Activated CD4-positive, alpha-beta T cell treated with anti-CD3 and anti-CD28 coated beads for 4 hours (primary cell): ENCODE measurements at regions not wholly inside any gene's neighbourhood (a gene's known extent, or its start where the extent isn't known, plus 50 kb on each side); places are given as distances from the start of the nearest gene placed in this dataset.
"Not testable (repeated sequence)": the region's sequence is repeated elsewhere in the genome, so short reads cannot be mapped to it uniquely, and the experiment has no call there.

Source experiments
- DNase-seq, 2 donors: peaks; one replicate each; pipeline ENCODE4 v3.0.0-alpha.2; 2020

DNA sequence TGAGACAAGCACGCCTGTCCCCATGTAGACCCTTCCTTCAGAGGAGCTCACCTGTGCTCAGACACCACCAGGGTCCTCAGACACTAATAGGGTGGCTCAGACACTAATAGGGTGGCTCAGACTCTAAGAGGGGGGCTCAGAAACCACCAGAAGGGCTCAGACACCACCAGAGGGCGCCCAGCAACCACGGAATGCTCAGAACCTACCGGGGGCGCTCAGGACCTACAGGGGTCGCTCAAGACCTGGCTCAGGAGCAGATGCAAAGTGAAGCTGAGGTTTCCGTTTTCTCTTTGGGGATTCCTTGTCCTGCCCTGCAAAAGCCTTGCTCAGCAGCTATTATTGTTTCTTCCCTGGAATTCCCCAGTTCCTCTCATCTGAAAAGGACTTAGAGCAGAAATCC, 172.1 kb downstream of the POTEB start:
- DNase-seq = not testable (repeated sequence)

DNA sequence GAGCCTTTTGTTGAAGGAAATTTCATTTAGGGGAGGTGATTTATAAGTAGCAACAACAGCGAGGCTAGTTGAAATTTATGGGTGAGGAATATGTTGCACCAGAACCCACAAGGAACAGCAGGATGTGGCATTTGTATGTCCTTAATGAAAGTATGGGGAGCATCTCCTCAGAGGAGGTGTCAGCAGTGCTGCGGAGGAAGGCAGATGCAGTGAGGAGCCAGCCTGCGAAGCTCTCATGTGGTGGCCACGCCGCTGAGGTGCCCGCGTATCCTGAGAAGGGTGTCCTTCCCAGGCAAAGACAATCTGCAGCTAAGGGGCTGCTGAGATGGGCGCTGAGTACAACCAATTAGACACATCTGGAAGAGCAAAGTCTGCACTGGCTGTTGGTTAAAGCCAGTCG, 178.9 kb downstream of the POTEB start:
- not testable (repeated sequence) for DNase-seq

DNA sequence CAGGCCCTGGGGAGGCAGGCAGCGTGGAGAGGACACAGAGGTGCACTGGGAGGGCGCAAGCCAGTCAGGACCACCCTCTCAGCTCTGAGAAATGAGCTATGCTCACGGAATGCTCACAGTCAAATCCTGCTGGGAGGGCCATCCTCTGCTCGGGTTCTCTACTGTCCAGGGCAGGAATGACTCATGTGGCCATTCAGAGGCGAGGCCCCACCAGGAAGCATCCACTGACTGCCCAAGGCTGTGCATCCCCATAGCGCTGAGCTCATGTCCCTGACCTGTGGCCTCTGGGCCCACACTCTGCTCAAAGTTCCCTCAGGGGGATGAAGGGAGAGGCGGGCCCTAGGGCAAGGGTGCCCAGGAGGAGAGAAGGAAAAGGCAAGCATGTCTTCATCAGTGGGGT, 182.4 kb downstream of the POTEB start:
- not testable (repeated sequence) for DNase-seq

DNA sequence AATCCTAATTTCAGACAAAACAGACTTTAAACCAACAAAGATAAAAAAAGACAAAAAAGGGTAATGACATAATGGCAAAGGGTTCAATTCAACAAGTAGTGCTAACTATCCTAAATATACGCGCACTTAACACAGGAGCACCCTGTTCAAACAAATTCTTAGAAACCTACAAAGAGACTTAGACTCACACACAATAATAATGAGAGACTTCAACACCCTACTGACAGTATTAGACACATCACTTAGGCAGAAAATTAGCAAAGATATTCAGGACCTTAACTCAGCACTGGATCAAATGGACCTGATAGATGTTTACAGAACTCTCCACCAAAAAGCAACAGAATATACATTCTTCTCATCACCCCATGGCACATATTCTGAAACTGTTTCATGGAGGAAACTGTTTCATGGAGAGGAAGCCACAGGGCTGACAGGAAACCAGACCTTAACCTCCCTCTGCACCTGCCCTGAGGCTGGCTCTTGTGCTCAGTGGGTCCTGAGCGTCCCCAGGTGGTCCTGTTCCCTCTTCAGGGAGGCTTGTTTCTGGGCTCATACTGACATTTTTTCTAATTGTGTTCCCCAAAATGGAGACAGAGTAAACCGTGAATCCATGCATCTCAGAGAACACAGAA, 184.9 kb downstream of the POTEB start:
- not testable (repeated sequence) for DNase-seq

DNA sequence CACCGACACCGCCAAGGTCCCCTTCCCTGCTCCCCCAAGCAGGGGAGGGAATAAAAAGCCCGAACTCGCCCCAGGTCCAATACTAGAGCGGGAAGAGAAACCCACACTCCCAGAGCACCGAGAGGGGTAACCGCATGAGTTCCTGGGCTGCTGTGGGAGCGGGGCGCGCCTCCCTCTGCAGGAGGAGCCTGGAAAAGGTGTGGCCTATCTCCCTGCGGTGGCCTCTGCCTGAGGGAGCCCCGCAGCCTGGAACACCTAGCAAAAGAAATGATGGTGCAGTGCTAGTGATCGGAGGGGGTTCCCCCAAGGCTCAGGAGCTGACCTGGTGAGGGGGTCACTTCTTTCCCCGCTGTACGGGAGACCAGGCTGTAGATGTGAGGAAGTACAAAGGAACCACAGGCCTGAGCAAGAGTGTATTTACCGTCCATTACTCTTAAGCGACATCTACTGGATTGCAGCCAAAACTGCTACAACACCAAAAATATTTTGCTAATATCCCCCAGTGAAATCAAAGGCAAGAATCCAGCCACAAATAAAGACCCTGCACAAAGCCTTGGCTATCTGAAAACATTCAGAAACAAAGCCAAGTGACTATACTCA, 216.6 kb upstream of the POTEB3 start:
- DNase-seq = not testable (repeated sequence)

DNA sequence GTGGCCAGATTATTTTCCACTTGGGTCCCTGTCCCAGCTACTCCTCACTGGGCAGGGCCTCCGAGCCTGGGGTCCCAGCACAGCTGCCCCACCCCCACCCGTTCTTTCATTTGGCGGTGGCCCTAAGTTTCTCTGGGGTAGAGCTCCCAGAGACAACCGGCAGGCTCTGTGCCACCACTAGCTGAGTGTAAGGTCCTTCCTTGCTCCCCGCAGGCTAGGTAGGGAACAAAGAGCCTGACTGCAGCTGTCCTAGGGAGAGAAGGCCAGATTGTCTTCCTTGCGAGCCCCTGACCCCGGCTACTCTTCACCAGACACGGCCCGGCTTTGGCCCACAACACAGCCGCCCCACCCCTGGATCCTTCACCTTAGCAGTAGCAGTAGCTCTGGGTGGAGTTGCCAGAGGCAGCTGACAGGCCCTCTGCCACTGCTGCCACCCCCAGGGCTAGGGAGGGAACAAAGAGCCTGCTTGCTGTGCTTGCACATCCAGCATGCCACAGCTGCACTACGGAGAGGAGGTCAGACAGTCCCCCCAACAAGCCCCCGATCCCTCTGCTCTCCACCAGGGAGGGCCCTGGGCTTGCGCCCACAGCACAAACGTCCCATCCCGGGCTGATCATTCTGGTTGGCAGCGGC, 215.9 kb upstream of the POTEB3 start:
- DNase-seq = not testable (repeated sequence)

DNA sequence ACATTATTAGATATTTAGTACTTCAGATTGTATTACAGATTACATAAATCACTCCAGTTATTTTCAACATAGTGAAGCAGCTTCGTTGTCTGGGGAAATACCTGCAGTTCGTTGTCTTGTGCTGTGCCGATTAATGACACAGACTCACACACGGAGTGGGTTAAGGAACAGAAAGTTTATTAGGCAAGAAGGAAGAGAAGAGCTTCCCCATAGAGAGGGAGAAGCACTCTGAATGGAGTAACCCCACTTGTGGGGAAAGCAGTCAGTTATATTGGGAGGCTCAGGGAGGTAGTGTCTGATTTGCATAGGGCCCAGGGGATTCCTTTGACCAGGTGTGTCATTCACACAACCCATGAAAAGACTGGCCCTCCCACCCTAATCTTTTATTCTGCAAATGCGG, 213.4 kb upstream of the POTEB3 start:
- DNase-seq = not testable (repeated sequence)

DNA sequence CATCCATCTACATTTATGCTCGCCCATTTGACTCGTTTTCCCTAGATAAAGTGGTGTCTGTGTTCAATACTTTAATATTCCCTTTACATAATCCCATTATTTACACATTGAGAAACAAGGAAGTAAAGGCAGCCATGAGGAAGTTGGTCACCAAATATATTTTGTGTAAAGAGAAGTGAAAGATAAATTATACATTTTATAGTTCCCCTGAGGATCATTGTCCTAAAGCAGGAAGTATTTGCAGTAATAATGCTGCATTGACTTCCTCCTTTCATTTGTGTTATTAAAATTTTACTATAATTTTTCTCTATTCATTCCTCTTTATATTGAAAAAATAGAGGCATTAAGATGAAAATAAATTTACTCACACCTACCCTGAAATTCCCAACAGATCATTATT, 198.5 kb upstream of the POTEB3 start:
- not testable (repeated sequence) for DNase-seq

DNA sequence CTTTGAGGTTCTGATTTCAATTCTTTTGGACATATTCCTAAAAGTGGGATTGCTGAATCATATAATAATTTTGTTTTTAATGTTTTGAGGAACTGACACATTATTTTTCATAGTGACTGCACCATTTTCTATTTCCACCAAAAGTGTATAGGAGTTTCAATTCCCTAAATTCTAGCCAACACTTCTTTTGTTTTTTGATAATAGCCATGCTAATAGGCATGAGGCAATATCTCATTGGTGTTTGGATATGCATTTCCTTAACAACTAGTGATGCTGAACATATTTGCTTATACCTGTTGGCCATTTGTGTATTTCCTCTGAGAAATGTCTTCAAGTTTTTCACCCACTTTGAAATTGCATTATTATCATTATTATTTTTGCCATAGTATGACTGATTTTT, 186.4 kb upstream of the POTEB3 start:
- DNase-seq = not testable (repeated sequence)

DNA sequence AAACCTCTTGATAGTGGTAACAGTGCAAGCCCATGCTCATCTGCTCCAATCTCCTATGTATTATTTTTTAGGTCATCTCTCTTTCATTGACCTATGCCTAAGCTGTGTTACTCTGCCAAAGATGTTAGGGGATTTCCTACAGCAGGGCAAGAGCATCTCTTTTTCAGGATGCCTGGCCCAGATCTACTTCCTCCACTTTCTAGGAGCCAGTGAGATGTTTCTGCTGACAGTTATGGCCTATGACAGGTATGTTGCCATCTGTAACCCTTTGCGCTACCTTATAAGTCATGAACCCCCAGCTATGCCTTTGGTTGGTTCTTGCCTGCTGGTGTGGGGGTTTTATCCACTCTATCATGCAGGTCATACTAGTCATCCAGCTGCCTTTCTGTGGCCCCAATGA, 168.9 kb upstream of the POTEB3 start:
- DNase-seq = not testable (repeated sequence)

DNA sequence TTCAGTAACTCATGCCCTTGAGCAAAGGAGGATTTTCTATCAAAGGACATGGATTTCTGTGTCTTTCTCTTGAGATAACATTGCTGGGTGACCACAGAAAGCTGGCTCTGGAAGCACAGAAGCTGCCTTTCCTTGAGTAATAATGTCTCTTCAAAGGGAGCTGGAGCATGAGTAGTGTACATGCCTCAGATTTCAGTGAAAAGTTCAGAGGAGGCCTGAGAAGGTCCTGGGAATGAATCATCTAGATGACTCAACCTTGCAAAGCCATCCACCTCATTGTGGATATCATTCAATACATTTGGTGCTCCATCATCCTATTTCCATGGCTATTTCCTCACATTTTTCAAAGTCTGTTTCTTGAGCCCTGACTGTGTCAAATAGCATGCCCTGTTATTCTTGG, 125.1 kb upstream of the POTEB3 start:
- not testable (repeated sequence) for DNase-seq

DNA sequence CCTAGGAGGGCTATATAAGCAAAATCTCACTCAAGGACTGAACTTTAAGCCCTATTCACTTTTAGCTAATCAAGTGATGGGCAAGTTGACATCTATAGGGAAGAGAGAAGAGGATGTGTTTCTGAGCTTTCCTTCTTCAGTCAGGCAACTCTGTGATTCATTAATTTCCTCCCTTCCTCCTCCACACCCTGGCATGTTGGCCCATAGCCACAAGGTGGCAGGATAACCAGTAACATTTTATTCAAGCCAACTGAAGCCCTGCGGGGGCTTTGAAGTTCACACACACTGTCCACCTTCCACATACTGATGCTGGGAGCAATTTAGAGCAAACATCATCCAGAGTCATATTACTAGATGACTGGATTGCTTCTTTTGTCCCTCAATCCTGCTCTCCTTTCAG, 111.5 kb upstream of the POTEB3 start:
- not testable (repeated sequence) for DNase-seq

DNA sequence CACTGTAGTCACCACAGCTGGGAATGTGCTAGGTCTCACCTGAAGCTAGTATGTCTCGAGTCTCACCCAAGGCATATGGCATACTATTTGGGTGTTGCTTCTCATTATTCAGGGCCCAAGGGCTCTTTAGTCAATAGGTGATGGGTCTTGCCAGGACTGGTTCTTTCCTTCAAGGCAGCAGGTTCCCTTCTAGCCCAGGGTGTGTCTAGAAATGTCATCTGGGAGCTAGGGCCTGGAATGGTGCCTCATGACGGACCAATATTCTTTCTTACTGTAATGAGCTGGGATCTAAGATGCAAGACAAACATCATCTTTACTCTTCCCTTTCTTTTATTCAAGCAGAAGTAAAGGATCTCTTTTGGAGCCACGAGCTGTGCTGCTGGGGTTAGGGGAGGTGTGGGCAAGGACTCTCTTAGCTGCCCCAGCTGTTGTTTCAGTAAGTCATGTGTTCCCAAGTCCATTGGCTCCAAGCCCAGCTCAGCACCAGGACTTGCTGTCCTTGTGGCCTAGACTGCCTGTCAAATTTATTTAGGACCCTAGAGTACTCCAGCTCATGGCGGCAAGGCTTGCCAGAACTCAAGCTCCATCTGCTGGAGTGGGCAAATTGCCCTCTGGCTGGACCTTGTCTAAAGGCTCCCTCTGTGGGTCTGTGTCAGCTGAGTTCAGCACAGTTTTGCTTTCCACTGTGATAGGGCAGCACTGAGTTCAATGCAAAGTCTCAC, 106.0 kb upstream of the POTEB3 start:
- not testable (repeated sequence) for DNase-seq

DNA sequence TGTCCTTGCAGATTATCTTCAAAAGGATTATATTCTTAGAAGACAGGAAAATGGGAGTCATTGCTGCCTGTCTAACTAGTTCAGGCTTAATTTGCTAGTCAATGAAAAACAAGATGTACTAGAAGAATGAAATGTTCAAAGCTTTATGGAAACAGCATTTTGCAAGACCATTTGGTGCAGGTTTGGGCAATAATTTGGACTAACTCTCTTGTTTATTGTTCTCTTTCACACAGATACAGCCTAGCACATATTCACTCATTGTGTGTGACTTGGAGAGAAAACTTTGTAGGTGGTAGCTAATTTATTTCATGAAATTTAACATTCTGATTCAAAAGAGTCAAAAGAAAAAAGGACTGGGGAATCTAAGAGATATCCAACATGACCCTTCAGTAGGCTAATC, 92.5 kb upstream of the POTEB3 start:
- DNase-seq = not testable (repeated sequence)

DNA sequence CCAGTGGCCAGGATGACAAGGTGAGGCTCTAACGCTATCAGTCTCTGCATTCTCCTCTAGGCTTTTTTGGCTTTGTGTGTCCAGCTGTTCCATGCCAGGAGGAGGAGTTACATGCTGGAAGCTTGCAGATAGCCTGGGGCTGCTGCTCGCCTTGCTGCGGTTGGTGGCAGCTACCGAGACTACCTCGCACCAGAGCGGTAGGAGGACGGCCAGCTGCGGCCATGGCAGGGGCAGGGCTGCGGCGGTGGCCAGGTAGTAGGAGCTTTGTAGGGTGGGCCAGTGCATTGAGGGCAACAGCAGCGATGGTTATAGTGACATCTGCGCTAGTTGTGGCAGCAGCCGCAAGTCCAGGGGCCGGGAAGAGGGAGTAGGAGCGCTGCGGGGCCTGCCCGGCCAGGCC, 75.9 kb upstream of the POTEB3 start:
- not testable (repeated sequence) for DNase-seq

DNA sequence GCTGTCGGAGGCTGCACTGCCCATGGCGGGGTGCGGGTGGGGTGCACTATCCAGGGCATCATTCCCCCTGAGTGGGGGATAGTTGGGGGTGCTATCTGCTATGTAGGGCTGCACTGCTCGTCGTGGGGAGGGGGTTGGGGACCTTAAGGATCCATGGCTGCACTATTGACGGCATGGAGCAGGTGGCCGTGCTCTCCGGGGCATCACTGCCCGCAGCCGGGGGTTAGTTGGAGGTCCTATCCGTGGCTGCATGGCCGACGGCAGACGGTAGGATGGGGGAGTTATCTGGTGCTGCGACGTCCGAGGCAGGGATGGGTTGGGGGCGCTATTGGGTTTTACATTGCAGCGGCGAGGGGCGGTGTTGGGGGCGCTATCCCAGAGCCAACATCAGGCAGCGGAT, 75.0 kb upstream of the POTEB3 start:
- not testable (repeated sequence) for DNase-seq

DNA sequence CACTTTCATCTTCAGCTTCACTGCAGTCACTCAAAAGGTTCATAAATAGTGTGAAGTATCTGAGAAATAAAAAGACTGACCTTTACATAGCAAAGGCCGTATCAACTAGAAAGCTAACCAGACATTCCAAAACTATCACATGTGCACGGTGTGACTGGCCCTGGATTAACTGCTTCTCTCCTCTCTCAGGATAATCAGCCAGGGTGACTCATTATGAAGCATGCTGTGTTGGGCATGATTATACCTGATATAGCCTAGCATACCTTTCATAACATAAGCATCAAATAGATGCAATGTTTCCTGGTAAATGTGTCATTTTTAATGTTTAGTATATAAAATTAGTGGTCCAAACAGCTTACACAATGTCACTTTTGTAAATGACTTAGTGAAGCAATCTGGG, 62.7 kb upstream of the POTEB3 start:
- DNase-seq = not testable (repeated sequence)
